ENCODE measurements at regions not wholly inside any gene's neighbourhood (a gene's known extent, or its start where the extent isn't known, plus 50 kb on each side); places are given as distances from the start of the nearest gene placed in this dataset.
"Not testable (repeated sequence)": the region's sequence is repeated elsewhere in the genome, so short reads cannot be mapped to it uniquely, and the experiment has no call there.

GRCh38 chrX:145393702-145394235, 146.5 kb downstream of the SPANXN1 start:
- no peak for DNase-seq (ENCODE audit: low spot score)
- Histone ChIP-seq H3K27ac (no peak overlapping the region), H3K4me3 (no peak overlapping the region)
- TF ChIP-seq, protein P1, sequence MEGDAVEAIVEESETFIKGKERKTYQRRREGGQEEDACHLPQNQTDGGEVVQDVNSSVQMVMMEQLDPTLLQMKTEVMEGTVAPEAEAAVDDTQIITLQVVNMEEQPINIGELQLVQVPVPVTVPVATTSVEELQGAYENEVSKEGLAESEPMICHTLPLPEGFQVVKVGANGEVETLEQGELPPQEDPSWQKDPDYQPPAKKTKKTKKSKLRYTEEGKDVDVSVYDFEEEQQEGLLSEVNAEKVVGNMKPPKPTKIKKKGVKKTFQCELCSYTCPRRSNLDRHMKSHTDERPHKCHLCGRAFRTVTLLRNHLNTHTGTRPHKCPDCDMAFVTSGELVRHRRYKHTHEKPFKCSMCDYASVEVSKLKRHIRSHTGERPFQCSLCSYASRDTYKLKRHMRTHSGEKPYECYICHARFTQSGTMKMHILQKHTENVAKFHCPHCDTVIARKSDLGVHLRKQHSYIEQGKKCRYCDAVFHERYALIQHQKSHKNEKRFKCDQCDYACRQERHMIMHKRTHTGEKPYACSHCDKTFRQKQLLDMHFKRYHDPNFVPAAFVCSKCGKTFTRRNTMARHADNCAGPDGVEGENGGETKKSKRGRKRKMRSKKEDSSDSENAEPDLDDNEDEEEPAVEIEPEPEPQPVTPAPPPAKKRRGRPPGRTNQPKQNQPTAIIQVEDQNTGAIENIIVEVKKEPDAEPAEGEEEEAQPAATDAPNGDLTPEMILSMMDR (IDR thresholded peaks at IDR 0.05) = no peak

GRCh38 chrX:145394344-145394743, 147.0 kb downstream of the SPANXN1 start:
- Histone ChIP-seq H3K27ac (no peak overlapping the region), H3K4me3 (no peak overlapping the region)
- TF ChIP-seq, protein P1 (IDR thresholded peaks at IDR 0.05) = no peak
- no peak for DNase-seq (ENCODE audit: low spot score)

- TF ChIP-seq, protein P1 (IDR thresholded peaks at IDR 0.05) = no peak
- DNase-seq (ENCODE audit: low spot score) = no peak
- Histone ChIP-seq H3K27ac (no peak overlapping the region), H3K4me3 (no peak overlapping the region)
Measured at GRCh38 chrX:145396612-145397011, 149.3 kb downstream of the SPANXN1 start.

GRCh38 chrX:145405012-145405411, 157.7 kb downstream of the SPANXN1 start:
- no peak for DNase-seq (ENCODE audit: low spot score)
- Histone ChIP-seq H3K27ac (no peak overlapping the region), H3K4me3 (no peak overlapping the region)
- TF ChIP-seq, protein P1 (IDR thresholded peaks at IDR 0.05) = peak; percentile 52

- DNase-seq (ENCODE audit: low spot score) = no peak
- no peak overlapping the region for H3K4me3 ChIP-seq
- H3K27ac ChIP-seq = no peak overlapping the region
- TF ChIP-seq, protein P1 (IDR thresholded peaks at IDR 0.05) = no peak
Measured at GRCh38 chrX:145410622-145411021, 163.3 kb downstream of the SPANXN1 start.

GRCh38 chrX:145436211-145436610, 188.9 kb downstream of the SPANXN1 start:
- not testable (repeated sequence) for H3K27ac ChIP-seq; DNase-seq (ENCODE audit: low spot score); H3K4me3 ChIP-seq

DNA sequence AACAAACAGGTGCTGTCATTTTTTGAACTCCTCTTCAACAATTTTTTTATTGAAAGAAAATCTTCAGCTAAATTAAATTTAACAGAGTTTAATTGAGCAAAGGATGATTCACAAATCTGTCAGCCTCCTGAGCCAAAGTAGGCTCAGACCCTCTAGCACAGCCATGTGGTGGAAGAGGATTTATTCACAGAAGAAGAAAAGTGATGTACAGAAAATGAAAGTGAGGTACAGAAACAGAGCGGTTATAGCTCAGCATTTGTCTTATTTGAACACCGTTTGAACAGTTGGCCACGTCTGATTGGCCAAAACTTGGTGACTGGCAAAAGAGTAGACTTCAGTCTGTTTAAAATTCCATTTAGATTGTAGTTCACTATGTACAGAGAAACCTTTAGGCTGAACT, 217.3 kb downstream of the SPANXN1 start:
- Histone ChIP-seq H3K4me3 (no peak overlapping the region), H3K27ac (no peak overlapping the region)
- TF ChIP-seq, protein P1 (IDR thresholded peaks at IDR 0.05) = no peak
- DNase-seq (ENCODE audit: low spot score) = no peak

- H3K27ac ChIP-seq = no peak overlapping the region
- no peak for DNase-seq (ENCODE audit: low spot score)
- H3K4me3 ChIP-seq = no peak overlapping the region
- TF ChIP-seq, protein P1 (IDR thresholded peaks at IDR 0.05) = no peak
Measured at GRCh38 chrX:145475725-145476124, 228.4 kb downstream of the SPANXN1 start.

Measured in coronary artery (tissue), 2 donors.